Occipital lobe (tissue), 1 donor: ENCODE measurements at regions not wholly inside any gene's neighbourhood (a gene's known extent, or its start where the extent isn't known, plus 50 kb on each side); places are given as distances from the start of the nearest gene placed in this dataset.

Source experiments
- DNase-seq: peaks from one replicate; lab custom pipeline; 2025; lab: John Stamatoyannopoulos, UW

DNA sequence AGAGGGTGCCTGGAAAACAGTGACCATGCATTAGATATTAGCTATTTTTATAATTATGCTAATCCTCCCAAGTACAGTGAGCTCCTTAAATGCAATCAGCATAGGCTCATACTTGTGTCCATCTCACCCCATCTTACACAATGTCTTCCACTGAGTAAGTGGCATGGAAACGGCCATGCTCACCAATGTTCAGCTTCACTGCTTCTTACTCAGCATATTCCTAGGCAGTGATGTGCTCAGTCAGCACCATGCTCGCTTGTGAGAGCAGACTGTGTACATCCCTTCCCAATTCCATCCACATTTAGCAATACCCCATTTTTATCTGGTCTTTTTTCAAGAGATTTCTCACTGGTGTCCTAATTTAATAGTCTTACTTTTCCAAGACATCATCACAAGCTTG is 454.8 kb upstream of the SOX9 start:
- no peak for DNase-seq

DNA sequence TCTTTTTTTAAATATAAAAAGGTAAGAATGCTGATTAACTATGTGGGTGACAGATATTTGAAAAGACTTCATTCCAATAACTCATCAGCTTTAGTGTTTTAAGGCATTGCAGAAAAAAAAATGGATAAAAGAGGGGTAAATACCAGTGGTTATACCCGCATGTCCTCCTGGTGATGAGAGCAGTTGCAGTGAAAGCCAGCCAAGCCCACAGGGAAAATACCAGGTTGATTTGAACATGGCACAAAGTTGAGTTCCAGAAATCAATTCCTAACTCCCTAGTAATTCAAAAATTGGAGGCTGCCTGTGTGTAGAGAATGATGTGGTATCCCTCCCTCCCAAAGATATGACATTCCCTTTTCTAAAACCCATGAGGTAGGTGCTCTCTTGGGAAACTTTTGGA is 453.2 kb upstream of the SOX9 start:
- no peak for DNase-seq

DNA sequence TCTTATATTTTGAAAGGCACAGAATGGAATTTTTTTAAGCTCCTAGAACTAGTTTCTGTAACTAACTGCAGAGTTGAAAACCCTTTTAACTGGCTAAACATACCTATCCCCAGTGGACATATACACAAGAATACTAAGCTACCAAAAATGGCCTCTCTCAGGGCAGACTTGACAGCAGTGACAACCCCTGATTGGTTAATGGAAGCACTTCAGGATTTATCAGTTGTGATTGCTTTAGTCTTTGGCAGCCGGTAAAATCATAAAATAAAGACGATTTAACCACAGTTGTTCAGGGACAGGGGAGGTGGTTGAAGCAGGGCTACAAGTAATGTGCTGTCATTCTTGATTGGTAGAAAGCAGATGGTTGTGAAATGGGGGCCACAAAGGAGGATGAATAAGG is 452.0 kb upstream of the SOX9 start:
- DNase-seq, result no peak

DNA sequence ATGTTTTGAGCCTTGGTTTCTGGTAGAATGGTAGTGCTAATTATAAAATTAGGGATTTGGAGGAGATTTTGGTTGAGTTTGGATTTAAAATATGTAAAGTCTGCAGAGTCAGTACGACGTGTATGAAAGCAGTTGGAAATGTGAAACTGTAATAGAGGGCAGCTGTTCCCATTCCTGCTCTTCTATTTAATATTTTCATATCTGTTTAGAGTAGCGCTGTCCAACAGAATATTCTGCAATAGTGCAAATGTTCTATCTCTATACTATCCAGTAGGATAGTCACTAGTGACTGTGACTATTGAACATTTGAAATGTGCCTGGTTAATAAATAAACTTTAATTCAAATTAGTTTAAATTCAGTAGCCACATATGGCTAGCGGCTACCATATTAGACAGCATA is 443.4 kb upstream of the SOX9 start:
- DNase-seq, result no peak

DNA sequence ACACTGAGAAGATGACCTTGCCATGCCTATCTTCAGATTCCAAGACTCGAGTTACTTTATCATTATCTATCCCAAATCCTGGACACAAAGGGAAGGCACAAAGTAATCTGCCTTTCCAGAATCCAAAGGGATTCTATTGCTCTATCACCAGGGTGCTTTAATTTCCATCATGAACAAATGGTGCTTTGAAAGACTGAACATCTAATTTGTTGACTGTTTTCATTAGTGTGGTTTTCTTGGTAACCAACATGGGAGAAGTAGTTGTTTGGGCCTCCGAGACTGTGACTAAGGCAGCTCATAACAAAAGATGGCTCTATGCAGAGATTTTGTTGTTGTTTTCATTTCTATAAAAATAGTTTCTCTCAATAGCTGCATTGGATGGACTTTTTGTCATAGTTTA is 441.0 kb upstream of the SOX9 start:
- no peak for DNase-seq

DNA sequence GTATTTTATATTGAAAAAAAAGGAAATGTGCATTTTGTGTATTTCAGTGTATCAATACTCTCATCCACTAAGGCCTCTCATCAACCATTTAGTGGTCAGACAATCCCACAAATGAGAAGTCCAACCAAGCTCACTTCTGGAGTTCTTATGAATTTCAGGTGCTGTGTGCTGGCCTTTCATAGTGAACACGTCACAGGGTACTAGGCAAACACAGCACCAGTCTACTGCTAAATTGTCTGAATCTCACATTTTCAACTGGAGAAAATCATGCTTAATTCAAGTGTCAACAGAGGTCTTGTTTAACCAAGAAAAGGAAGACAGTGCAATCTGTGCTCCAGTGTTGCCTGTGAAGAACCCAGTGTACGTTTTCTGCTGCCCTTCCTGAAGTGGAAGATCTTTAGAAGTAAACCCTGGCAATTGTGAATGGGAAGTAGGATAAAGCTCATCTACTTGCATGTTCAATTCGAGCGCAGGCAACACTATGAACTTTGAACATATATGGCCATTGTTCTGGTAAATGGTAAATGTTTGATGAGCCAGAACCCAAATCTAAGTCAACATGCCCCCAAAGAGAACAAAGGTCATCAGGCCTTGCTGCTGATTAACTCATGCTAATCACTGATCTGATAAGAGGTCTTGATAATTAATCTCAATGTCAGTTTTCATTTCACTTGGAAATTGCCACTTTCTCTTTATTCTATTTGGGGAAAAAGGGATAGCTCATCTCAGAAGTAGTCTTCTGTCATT is 439.2 kb upstream of the SOX9 start:
- DNase-seq, result no peak

DNA sequence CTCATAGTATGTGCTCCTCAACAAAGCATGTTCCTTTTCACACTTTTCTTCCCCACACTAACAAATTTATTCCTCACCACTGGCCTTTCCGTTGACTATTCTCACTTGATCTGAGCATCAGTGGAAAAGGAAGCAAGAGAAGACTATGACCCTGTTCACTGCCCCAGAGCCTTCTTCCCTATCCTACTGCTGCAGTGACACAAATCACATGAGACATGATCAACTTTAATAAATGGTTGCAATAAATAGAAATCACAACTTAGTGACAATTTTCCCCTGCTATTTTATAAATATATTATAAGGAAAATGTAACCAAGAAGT is 438.7 kb upstream of the SOX9 start:
- no peak for DNase-seq

DNA sequence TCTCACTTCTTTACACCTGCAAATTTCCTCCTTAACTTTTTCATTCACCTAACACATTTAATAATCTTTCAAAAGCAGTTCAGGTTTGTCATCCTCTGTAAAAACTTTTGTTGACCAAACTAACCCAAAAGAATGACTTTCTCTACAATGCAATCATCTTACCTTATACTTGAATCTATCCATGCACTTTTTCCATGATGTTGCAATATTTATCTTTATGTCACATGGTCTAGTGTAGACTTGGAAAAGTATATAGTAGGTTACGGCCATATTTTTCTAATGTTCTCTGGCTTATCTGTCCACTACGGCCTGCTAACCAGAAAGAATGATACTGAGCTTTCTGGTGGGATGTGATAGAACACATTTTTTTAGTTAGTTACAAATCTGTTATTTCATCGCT is 431.0 kb upstream of the SOX9 start:
- DNase-seq, result no peak

DNA sequence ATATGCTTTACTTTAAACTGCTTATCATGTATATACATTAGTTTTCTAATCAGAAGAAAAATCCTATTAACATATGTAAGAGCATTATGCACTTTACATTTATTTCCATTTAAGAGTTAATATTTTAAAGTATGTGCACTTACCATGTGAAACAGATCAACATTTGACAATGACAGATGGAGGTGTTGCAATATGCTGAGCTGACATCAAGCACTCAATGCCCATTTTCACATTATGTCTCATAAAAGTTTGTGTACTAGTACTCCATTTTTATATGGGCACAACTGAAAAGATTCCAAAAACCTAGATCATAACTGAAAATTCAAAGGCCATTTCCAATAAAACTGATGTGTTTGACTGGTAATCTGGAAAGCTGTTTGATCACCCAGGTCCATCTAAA is 420.9 kb upstream of the SOX9 start:
- DNase-seq, result no peak

DNA sequence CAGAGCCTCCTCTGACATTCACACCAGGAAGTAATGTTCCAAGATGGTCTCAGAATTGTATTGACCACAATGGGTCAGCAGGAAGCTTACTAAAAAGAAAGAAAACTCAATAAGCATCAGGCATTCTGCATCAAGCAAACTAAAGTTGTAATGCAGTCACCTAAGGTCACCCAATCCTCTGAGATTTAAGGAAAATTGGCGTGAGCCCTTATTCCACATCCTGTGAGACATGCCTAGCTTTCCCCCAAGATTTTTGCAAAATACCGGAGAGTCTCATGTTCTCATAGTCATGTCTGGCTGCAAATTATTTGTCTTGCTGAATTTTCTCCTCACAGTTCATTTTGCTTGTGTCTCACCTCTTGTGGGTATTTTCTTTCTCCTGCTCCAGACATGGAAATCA is 417.1 kb upstream of the SOX9 start:
- DNase-seq, result no peak

DNA sequence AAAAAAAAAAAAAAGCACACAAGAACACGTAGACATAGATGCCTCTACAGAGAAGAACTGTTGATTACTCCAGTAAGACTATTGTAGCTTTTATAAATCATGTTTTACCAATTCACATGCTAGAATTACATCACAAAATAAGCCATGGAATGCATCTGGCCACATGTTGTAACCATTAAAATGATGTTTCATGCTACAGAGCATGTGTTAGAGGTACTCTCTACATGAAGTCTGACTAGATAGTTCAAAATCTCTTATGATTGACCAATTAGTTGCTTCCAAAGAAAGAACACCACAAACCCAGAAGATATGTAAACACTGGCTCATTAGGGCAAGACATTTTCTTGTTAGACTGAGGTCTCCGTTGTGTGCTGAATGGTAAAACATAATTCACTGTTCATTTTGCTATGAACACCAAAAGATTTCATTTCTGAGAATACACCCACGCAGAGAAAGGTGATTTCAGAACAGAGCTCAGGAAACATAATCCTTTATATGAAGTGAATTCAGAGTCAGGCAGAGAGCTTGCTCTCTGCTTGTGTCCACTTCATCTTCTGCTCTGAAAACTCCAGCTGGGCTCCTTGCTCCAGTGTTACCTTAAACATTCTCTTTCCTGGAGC is 411.4 kb upstream of the SOX9 start:
- no peak for DNase-seq

DNA sequence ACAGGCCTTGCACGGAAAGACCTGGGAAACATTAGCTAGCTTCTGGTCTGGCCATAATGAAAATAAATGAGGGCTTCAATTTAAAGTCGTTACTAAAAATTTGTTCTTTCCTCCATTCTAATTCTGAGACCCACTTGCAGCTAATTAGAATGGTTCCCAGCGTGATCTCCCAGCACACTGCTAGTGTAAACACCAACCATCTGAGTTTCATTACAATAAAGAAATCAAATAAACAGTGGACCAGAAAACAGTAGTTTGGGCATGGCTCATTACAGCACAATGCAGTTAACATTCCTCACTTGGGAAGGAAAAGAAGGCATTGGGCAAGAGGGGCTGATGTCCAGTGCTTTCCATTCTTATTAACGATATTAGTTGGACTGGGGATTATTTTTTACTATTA is 410.9 kb upstream of the SOX9 start:
- no peak for DNase-seq

DNA sequence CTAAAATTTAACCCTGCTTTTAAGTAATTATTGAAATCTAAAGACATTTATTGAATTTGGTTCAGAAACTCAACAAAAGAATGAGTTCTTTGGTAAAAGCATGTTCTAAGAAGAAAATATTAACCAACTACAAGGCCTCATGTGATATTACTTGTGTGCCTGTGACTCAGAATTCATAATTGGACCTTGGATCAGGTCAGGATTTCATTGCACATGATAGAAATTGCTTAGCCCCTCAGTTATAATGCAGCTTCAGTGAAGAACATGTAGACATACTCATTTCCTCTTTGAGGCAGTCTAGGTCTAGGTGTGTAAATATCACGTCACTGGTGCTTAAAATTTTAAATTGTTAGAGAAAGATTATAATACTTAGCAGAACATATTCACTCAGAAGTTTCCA is 410.0 kb upstream of the SOX9 start:
- no peak for DNase-seq

DNA sequence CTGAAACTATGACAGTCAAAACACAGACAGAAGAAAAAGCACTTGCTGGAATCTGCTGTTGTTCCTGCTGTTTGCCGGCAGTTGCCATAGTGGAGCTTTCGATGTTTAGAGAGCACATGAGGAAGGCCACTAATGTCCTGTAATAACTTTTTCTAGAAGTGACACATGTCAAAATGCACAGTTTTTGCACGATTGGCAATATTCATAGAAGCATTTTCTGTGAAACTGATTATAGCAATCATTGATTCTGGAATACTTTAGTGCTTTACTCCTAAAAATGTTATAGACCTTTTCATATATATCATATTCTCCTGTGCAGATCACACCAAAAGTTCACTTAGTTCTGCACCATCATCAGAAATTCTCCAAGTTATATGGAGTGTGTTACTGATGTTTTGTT is 407.0 kb upstream of the SOX9 start:
- DNase-seq, result no peak

DNA sequence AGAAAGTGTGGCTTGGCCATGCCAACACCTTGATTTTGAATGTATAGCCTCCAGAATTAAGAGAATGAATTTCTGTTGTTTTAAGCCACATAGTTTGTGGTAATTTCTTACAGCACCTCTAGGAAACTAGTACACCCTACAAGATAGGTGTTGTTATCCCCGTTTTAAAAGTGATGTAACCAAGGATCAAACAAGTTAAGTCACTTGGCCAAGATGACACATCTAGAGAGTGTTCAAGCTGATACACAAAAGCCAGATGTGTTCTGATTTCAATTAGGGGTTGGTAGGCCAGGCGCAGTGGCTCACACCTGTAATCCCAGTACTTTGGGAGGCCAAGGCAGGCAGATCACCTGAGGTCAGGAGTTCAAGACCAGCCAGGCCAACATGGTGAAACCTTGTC is 396.5 kb upstream of the SOX9 start:
- DNase-seq, result no peak

DNA sequence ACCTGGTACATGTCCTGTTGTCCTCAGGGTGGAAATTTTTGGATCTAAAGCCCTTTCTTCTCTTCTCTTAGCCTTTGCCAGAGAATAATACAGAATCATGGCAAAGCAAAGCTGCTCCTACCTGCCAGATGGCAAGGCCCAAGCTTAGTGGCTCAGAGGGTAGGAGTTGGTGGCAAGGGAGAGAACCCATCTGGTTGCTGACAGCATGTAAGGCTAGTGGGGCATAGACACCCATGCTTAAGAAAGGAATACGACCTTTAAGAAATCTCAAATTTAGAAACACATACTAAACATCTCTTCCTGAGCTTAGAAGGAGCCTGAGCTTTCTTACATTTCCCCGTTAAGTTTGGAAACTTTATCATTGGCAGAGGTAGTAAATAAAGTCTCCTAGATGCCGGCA is 395.0 kb upstream of the SOX9 start:
- no peak for DNase-seq

DNA sequence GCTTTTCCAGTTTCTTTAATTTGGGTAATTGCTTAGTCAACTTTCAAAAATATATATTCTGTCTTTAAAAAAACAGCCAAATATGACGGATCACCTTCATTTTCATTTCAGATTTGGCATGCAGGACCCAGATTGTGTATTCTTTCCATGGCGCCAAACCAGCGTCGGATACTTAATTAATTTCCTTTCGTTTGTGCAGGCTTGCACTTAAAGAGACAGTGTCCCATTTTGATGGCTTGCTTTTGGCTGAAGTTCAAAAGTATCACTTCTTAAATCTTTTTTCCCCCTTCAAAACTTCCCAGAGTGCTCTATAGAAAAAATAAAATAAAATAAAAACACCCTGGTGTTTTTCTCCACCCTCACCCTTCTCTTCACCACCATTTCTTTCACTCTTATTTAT is 394.5 kb upstream of the SOX9 start:
- DNase-seq, result no peak

DNA sequence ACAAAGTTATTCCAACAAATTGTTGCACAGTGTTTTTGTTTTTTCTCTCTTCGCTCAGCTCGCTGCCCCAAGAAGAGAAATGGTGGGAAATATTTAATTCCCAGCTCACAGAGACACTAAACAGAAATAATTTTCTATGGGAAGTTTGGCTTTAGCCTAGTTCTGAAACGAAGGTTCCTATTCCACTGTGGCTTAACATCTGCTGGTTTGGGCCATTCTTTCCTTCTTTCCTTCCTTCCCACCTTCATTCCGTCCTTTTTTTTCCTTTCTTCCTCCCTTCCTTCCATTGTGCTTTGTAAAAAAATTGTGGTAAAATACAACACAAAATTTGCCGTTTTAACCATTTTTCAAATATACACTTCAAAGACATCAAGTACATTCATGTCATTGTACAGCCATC is 393.5 kb upstream of the SOX9 start:
- DNase-seq, result no peak

DNA sequence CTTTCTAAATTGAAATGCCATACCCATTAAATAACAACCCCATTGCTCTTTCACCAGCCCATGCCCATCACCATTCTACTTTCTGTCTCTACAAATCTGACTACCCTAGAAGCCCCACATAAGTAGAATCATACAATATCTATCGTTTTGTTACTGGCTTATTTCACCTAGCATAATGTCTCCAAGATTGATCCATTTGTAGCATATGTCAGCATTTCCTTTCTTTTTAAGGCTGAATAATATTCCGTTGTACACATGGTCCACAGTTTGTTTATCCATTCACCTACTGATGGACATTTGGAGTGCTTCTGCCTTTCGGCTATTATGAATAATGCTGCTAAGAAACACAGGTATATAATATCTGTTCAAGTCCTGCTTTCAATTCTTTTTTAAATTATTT is 393.1 kb upstream of the SOX9 start:
- no peak for DNase-seq

DNA sequence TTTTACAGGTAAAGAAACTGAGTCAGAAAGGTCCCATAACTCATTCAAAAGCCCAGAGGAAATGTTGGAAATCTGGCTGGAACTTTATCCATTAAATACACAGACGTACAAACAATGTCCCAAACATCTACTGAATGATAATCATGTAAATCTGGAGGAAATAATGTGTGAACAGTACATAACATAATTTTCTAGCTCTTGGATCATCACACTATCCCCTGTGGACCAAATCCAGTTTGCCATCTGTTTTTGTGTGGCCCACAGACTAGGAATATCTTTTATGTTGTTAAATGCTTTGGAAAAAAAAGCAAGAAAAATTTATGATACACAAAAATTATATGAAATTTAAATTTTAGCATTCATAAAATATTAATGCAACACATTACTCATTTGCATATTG is 389.9 kb upstream of the SOX9 start:
- DNase-seq, result no peak

DNA sequence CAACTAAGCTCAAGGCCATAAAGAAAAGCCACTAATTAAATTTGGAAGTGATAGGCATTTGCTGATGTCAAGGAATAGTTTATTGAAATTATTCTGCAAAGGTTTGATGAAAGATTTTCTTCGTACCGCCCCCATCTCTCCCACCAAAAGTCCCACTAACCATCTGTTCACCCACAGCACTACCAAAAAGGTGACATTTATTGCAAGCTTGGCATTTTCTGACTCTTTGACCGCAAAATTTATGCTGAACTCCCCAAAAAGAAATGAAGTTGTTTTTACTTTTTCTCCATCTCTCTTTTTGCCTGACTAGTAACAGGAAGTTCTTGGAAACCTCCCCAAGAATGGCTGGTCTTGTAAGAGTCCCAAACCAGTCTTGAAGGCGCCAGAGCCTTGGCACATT is 384.9 kb upstream of the SOX9 start:
- no peak for DNase-seq

DNA sequence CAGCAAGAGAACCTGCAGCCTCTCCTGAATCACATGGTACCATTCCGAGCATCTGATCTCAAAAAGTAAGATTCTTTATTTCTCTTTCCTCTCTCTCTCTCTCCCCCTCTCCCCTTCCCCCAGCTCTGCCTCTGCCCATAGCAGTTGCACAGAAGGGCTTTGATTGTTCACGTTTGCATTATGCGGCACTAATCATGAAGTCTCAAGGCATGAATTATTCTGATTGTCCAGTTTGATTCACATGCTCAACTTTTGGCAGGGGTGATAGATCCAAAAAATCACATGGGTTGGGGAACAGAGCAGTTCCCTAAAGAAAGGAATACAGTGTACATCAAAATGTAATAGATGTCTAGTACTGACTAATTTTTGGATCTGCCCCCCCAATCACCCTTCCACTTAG is 380.0 kb upstream of the SOX9 start:
- no peak for DNase-seq

DNA sequence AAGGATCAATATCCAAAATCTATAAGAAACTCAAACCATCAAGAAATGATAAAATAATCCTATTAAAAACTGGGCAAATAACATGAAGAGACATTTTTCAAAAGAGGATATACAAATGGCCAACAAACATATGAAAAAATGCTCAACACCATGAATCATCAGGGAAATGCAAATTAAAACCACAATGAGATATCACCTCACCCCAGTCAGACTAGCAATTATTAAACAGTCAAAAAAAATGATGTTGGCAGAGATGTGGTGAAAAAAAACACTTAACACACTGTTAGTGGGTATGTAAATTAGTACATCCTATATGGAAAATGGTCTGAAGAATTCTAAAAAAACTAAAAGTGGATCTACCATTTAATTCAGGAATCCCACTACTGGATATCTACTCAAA is 379.0 kb upstream of the SOX9 start:
- DNase-seq, result no peak

DNA sequence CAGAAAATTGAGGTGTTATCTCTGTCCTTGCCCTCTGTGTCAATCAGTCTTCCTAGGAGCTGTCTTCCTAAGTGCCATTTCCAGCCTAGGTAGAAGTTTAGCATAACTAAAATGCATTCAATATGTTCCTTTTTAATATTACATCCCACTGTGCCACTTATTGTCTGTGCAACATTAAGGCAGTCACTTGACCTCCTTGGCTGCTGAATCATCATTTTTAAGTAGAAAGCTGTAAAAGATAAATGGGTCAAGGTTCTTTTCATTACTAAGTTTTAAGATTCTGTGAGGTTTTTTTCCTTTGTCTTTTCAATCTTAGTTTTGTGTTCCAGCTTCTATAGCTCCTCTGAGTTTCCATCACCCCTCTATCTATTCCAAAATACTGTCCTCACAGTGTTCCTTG is 371.9 kb upstream of the SOX9 start:
- DNase-seq, result no peak
